MCF 10A (cell line): ENCODE measurements at regions not wholly inside any gene's neighbourhood (a gene's known extent, or its start where the extent isn't known, plus 50 kb on each side); places are given as distances from the start of the nearest gene placed in this dataset.
A peak's percentile ranks its signal among the peaks of the same experiment; 100 is the strongest.

ENCODE experiments used
- BruUV-seq: library from RNA; stranded (reverse); fragments of 400-500 nt; replicated peaks from 2 replicates; lab custom pipeline; 2021; lab: Mats Ljungman, UMichigan
- CTCF ChIA-PET: fragments of 300-600 bp; sonication (Branson Sonifier 250); formaldehyde crosslinking; extraction: SDS; loops from one replicate; lab custom pipeline; 2021; ENCODE audit warnings: antibody characterized with exemption, inconsistent platforms; lab: Yijun Ruan, JAX
- POLR2A ChIA-PET: fragments of 300-600, 350-650 bp; sonication (Branson Sonifier 250); formaldehyde crosslinking; extraction: SDS; loops from one replicate; lab custom pipeline; 2020; ENCODE audit warnings: antibody characterized with exemption, inconsistent platforms; lab: Yijun Ruan, JAX
- DNase-seq: peaks from one replicate; pipeline ENCODE4 v3.0.0-alpha.2; 2018; ENCODE audit not compliant: unreplicated experiment
- H3K27ac Mint-ChIP-seq: one replicate; pipeline ENCODE4 v1.8.0; 2022; ENCODE audit warnings: mild to moderate bottlenecking, low read depth, mixed read lengths; ENCODE audit not compliant: unreplicated experiment
- H3K27me3 Mint-ChIP-seq: one replicate; pipeline ENCODE4 v1.8.0; 2022; ENCODE audit warnings: mixed read lengths; ENCODE audit not compliant: insufficient read depth, unreplicated experiment
- H3K36me3 Mint-ChIP-seq: one replicate; pipeline ENCODE4 v1.8.0; 2022; ENCODE audit warnings: mild to moderate bottlenecking, moderate library complexity, mixed read lengths; ENCODE audit not compliant: insufficient read depth, unreplicated experiment
- H3K4me1 Mint-ChIP-seq: one replicate; pipeline ENCODE4 v1.8.0; 2022; ENCODE audit warnings: mixed read lengths; ENCODE audit not compliant: insufficient read depth, unreplicated experiment
- H3K4me3 Mint-ChIP-seq: one replicate; pipeline ENCODE4 v1.8.0; 2022; ENCODE audit warnings: mild to moderate bottlenecking, moderate library complexity, mixed read lengths; ENCODE audit not compliant: unreplicated experiment
- H3K9me3 Mint-ChIP-seq: one replicate; pipeline ENCODE4 v1.8.0; 2022; ENCODE audit warnings: mixed read lengths; ENCODE audit not compliant: unreplicated experiment
- CTCF ChIP-seq: fragments of 200-600 bp; IDR thresholded peaks from one replicate; pipeline ENCODE4 v1.8.0; 2022; ENCODE audit warnings: antibody characterized with exemption, mild to moderate bottlenecking; ENCODE audit not compliant: unreplicated experiment
- intact Hi-C: fragments of 100-400 bp; cut with micrococcal nuclease; formaldehyde crosslinking; loops from 2 replicates; pipeline ENCODE4 v1.14.1; 2022

GRCh38 chr9:117979914-117980313, 275.7 kb downstream of the TLR4 start:
- Mint-ChIP-seq H3K4me1 (no peaks in the 10 kb centered on the region), H3K36me3 (no peaks in the 10 kb centered on the region), H3K27me3 (no peaks in the 10 kb centered on the region), H3K9me3 (peaks cover 46% of the 10 kb centered on the region), H3K27ac (no peak overlapping the region), H3K4me3 (no peak overlapping the region)
- no TSS peak for BruUV-seq
- ChIA-PET CTCF (no interaction called here), POLR2A (no interaction called here)
- TF ChIP-seq CTCF: no peak
- intact Hi-C loops: no loop called here
- no peak for DNase-seq

GRCh38 chr9:117987945-117988344, 283.7 kb downstream of the TLR4 start:
- POLR2A ChIA-PET: no interaction called here
- BruUV-seq: no TSS peak
- Mint-ChIP-seq H3K4me1 (no peaks in the 10 kb centered on the region), H3K27me3 (no peaks in the 10 kb centered on the region), H3K9me3 (peaks cover 45% of the 10 kb centered on the region), H3K36me3 (no peaks in the 10 kb centered on the region), H3K27ac (no peak overlapping the region), H3K4me3 (no peak overlapping the region)
- CTCF ChIA-PET: interaction anchor here (0.7 kb wide), 1 partner anchor 11 kb away, joined by 3 read pairs; no protein-coding TSS in a partner anchor
- no peak for DNase-seq
- intact Hi-C loops: no loop called here
- no peak for TF ChIP-seq CTCF

- Mint-ChIP-seq H3K4me1 (no peaks in the 10 kb centered on the region), H3K27me3 (no peaks in the 10 kb centered on the region), H3K9me3 (peaks cover 32% of the 10 kb centered on the region), H3K36me3 (no peaks in the 10 kb centered on the region), H3K4me3 (no peak overlapping the region), H3K27ac (no peak overlapping the region)
- no TSS peak for BruUV-seq
- POLR2A ChIA-PET: no interaction called here
- intact Hi-C loops: no loop called here
- no peak for TF ChIP-seq CTCF
- CTCF ChIA-PET: interaction anchor here (0.6 kb wide), 1 partner anchor 739 kb away, joined by 3 read pairs; no protein-coding TSS in a partner anchor
- DNase-seq: no peak
Measured at GRCh38 chr9:117992006-117992405, 287.8 kb downstream of the TLR4 start.

GRCh38 chr9:118000581-118000980, 296.4 kb downstream of the TLR4 start:
- TF ChIP-seq CTCF: no peak
- BruUV-seq: no TSS peak
- H3K27ac Mint-ChIP-seq: no peak overlapping the region
- POLR2A ChIA-PET: no interaction called here
- no peaks in the 10 kb centered on the region for H3K36me3 Mint-ChIP-seq
- H3K4me1 Mint-ChIP-seq: no peaks in the 10 kb centered on the region
- H3K9me3 Mint-ChIP-seq: peaks cover 46% of the 10 kb centered on the region
- intact Hi-C loops: no loop called here
- no peak overlapping the region for H3K4me3 Mint-ChIP-seq
- peak; percentile 35 for DNase-seq
- CTCF ChIA-PET: no interaction called here
- H3K27me3 Mint-ChIP-seq: no peaks in the 10 kb centered on the region
